Testis (tissue), 2 donors: ENCODE measurements at regions not wholly inside any gene's neighbourhood (a gene's known extent, or its start where the extent isn't known, plus 50 kb on each side); places are given as distances from the start of the nearest gene placed in this dataset.

Source experiments
- DNase-seq: peaks from one replicate; pipeline ENCODE4 v3.0.0-alpha.2; 2019
- H3K27ac ChIP-seq, 2 donors: fragments of 200-600 bp; sonication (generic); one replicate each; pipeline ENCODE4 v1.5.1; 2019
- H3K27me3 ChIP-seq: fragments of 200-600 bp; sonication (generic); one replicate; pipeline ENCODE4 v1.5.1; 2019
- H3K36me3 ChIP-seq: fragments of 200-600 bp; sonication (generic); one replicate; pipeline ENCODE4 v1.5.1; 2017; ENCODE audit warnings: low read depth; ENCODE audit errors: missing control alignments
- H3K4me1 ChIP-seq: fragments of 200-600 bp; sonication (generic); one replicate; pipeline ENCODE4 v1.5.1; 2019
- H3K4me3 ChIP-seq, 2 donors: fragments of 200-600 bp; sonication (generic); one replicate each; pipeline ENCODE4 v1.5.1; 2017 to 2019
- H3K9me3 ChIP-seq: fragments of 200-600 bp; sonication (generic); one replicate; pipeline ENCODE4 v1.5.1; 2017
- POLR2A ChIP-seq: fragments of 450-650 bp; IDR thresholded peaks from one replicate; pipeline ENCODE4 v1.6.1; 2017; ENCODE audit warnings: antibody characterized with exemption, mild to moderate bottlenecking, moderate library complexity
- WGBS, 2 donors: methylation state at CpG; one replicate each; pipeline ENCODE4 v1.1.5; 2018; 5-methylcytosine and 5-hydroxymethylcytosine counted together
- intact Hi-C: fragments of 100-400 bp; cut with DNase I; formaldehyde crosslinking; loops from one replicate; pipeline ENCODE4 v1.15.1; 2023; ENCODE audit warnings: low total_unique reads
- TF ChIP-seq, protein P1 (sequence below), 3 experiments: fragments of 450-650 bp in 2 of 3; fragments of 200-600 bp in 1 of 3; sonication (generic) in 1 of 3; IDR thresholded peaks; one replicate each; pipeline ENCODE4 v1.5.1; 2016 to 2019; ENCODE audit warnings: antibody characterized with exemption in 3 of 3, mild to moderate bottlenecking in 2 of 3, moderate library complexity in 1 of 3

DNA sequence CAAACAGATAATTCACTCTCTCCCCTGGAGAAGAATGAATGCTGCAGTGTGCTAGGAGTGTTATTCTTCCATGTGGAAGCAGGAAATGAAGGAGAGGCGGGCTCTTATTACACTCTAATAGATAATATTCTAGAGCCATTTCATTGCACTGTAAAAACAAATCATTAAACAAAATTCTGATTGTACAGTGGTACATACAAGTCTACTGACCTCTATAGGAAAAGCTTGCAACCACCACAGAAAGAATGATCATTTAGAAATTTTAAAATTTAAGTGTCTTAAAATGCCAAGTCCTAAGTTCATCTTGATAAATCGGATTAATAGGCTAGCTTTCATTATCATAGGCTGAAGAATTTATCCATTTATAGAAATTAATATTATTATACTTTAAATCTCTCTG, 960.3 kb upstream of the LRRN3 start:
- no peak overlapping the region for H3K27ac ChIP-seq
- 49 to 51% methylated on average over 2 of the region's 2 CpGs for WGBS, 2 donors
- no peak overlapping the region for H3K4me3 ChIP-seq
- no peaks in the 10 kb centered on the region for H3K4me1 ChIP-seq
- H3K36me3 ChIP-seq: no peaks in the 10 kb centered on the region
- intact Hi-C loops: no loop called here
- no peak for TF ChIP-seq POLR2A
- TF ChIP-seq, protein P1, sequence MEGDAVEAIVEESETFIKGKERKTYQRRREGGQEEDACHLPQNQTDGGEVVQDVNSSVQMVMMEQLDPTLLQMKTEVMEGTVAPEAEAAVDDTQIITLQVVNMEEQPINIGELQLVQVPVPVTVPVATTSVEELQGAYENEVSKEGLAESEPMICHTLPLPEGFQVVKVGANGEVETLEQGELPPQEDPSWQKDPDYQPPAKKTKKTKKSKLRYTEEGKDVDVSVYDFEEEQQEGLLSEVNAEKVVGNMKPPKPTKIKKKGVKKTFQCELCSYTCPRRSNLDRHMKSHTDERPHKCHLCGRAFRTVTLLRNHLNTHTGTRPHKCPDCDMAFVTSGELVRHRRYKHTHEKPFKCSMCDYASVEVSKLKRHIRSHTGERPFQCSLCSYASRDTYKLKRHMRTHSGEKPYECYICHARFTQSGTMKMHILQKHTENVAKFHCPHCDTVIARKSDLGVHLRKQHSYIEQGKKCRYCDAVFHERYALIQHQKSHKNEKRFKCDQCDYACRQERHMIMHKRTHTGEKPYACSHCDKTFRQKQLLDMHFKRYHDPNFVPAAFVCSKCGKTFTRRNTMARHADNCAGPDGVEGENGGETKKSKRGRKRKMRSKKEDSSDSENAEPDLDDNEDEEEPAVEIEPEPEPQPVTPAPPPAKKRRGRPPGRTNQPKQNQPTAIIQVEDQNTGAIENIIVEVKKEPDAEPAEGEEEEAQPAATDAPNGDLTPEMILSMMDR (IDR thresholded peaks at IDR 0.05): no peak
- H3K27me3 ChIP-seq: no peaks in the 10 kb centered on the region
- no peak for DNase-seq
- no peaks in the 10 kb centered on the region for H3K9me3 ChIP-seq

DNA sequence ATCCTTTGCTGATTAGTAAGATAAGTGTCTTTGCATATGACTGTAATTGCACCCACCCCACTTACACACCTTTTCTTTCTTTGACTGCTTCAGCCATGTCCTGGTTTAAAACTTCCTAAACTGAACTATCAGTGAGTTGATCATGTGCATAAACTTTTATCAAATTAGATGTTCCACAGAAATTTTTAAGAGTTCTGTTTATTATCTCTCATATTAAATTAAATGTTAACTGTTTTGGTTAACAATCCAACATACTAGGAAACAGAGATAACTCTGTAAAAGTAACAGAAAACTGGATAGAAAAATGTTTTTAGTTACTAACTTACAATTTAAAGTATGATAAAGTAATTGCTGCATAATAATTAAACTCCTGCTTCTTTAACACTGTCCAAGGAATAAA, 959.6 kb upstream of the LRRN3 start:
- no peak for TF ChIP-seq POLR2A
- Histone ChIP-seq H3K27ac (no peak overlapping the region), H3K36me3 (no peaks in the 10 kb centered on the region), H3K4me3 (no peak overlapping the region), H3K9me3 (no peaks in the 10 kb centered on the region), H3K4me1 (no peaks in the 10 kb centered on the region), H3K27me3 (no peaks in the 10 kb centered on the region)
- intact Hi-C loops: no loop called here
- no peak for DNase-seq

DNA sequence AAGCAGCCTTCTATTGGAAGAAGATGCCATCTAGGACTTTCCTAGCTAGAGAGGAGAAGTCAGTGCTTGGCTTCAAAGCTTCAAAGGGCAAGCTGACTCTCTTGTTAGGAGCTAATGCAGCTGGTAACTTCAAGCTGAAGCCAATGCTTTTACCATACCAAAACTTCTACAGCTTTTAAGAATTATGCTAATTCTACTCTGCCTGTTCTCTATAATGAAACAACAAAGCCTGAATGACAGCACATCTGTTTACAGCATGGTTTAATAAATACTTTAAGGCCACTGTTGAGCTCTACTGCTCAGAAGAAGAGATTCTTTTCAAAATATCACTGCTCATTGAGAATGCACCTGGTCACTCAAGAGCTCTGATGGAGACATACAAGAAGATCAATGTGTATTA, 951.9 kb upstream of the LRRN3 start:
- Histone ChIP-seq H3K4me1 (no peaks in the 10 kb centered on the region), H3K4me3 (no peak overlapping the region), H3K27me3 (no peaks in the 10 kb centered on the region), H3K27ac (no peak overlapping the region), H3K36me3 (no peaks in the 10 kb centered on the region), H3K9me3 (no peaks in the 10 kb centered on the region)
- no peak for TF ChIP-seq POLR2A
- TF ChIP-seq, protein P1 (IDR thresholded peaks at IDR 0.05): no peak
- intact Hi-C loops: no loop called here
- no peak for DNase-seq

DNA sequence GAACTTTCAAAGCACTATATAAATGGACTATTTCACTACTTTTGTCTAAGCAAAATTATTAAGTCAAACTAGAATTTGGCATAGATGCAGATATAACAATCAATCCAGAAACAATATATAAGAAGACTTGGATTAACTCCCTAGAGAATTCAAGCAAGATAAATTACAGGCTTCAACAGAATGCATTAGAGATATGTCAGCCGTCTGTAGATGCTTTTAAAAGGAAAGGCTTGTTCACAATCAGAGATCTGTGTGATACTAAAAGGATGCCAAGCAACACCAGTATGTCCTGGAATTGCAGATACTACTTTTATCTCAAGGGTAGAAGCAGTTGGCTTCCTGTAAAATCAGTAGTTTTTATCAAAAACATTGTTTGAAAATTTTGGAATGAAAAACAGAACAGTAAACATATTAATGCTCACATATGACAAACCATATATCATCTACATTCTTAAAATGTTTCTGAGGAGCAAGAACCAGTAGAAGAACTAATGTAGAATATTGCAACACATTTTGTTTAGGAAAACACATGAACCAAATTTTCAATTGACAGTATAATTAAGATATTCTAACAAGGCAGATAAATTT, 947.9 kb upstream of the LRRN3 start:
- no peaks in the 10 kb centered on the region for H3K4me1 ChIP-seq
- H3K9me3 ChIP-seq: no peaks in the 10 kb centered on the region
- DNase-seq: no peak
- no peaks in the 10 kb centered on the region for H3K36me3 ChIP-seq
- TF ChIP-seq POLR2A: no peak
- TF ChIP-seq, protein P1 (IDR thresholded peaks at IDR 0.05): no peak
- intact Hi-C loops: no loop called here
- no peak overlapping the region for H3K4me3 ChIP-seq
- 54 to 58% methylated on average over 1 of the region's 1 CpG for WGBS, 2 donors
- H3K27ac ChIP-seq: no peak overlapping the region
- H3K27me3 ChIP-seq: no peaks in the 10 kb centered on the region

DNA sequence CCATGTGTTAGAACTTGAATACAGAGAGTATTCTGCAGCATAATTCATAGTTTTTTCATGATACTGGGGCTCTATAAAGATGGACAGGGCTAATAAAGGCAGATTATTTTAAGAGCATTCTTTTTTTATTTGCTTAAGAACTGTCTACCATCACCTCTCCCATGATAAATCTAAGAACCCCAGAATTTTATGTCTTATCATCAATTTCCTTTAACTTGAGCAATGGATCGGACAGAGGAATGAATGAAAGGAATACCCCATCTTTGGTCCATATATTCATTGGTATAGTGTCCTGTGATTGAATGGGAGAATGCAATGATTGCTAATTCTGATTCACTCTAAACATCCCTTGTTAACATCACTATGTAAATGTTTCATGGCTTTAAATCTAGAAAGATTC, 946.3 kb upstream of the LRRN3 start:
- no peak for DNase-seq
- H3K27ac ChIP-seq: no peak overlapping the region
- intact Hi-C loops: no loop called here
- 87 to 95% methylated on average over 1 of the region's 1 CpG for WGBS, 2 donors
- H3K4me1 ChIP-seq: no peaks in the 10 kb centered on the region
- H3K4me3 ChIP-seq: no peak overlapping the region
- H3K36me3 ChIP-seq: no peaks in the 10 kb centered on the region
- H3K9me3 ChIP-seq: no peaks in the 10 kb centered on the region
- H3K27me3 ChIP-seq: no peaks in the 10 kb centered on the region
- TF ChIP-seq, protein P1 (IDR thresholded peaks at IDR 0.05): no peak
- no peak for TF ChIP-seq POLR2A
